BJ (cell line): ENCODE measurements at regions not wholly inside any gene's neighbourhood (a gene's known extent, or its start where the extent isn't known, plus 50 kb on each side); places are given as distances from the start of the nearest gene placed in this dataset.

Source experiments
- CTCF ChIA-PET: fragments of 350-600 bp; formaldehyde crosslinking; extraction: SDS; loops from one replicate; lab custom pipeline; 2021; ENCODE audit warnings: antibody characterized with exemption, inconsistent platforms; lab: Yijun Ruan, JAX
- POLR2A ChIA-PET: fragments of 300-600 bp; sonication (Branson Sonifier 250); formaldehyde crosslinking; extraction: SDS; loops from one replicate; lab custom pipeline; 2021; ENCODE audit warnings: antibody characterized with exemption; lab: Charles Lee
- DNase-seq: peaks from one replicate; pipeline ENCODE4 v3.0.0-alpha.2; 2011; ENCODE audit warnings: low read depth
- H3K27me3 ChIP-seq: 2 replicates; pipeline ENCODE4 v1.6.0; 2011; ENCODE audit warnings: low read length; ENCODE audit not compliant: control insufficient read depth, insufficient read depth
- H3K36me3 ChIP-seq: 2 replicates; pipeline ENCODE4 v1.5.1; 2011; ENCODE audit warnings: low read length; ENCODE audit not compliant: control insufficient read depth, insufficient read depth
- H3K4me3 ChIP-seq: 2 replicates; pipeline ENCODE4 v1.5.1; 2011; ENCODE audit warnings: low read depth, mild to moderate bottlenecking, control low read depth, low read length
- CTCF ChIP-seq: IDR thresholded peaks from 2 replicates; pipeline ENCODE4 v1.5.1; 2011; ENCODE audit warnings: low read depth, mild to moderate bottlenecking, control low read depth, inconsistent platforms, low read length, moderate library complexity; ENCODE audit not compliant: insufficient read depth

- no peak for TF ChIP-seq CTCF
- Histone ChIP-seq H3K27me3 (no peaks in the 10 kb centered on the region), H3K36me3 (no peaks in the 10 kb centered on the region), H3K4me3 (no peak overlapping the region)
- ChIA-PET CTCF (no interaction called here), POLR2A (no interaction called here)
- DNase-seq = no peak
Measured at GRCh38 chr12:38149395-38150073, 167.0 kb upstream of the ALG10B start.

GRCh38 chr12:38151991-38152700 is 164.4 kb upstream of the ALG10B start:
- no peak for TF ChIP-seq CTCF
- no peak for DNase-seq
- POLR2A ChIA-PET = no interaction called here
- Histone ChIP-seq H3K36me3 (no peaks in the 10 kb centered on the region), H3K27me3 (no peaks in the 10 kb centered on the region), H3K4me3 (no peak overlapping the region)
- CTCF ChIA-PET = no interaction called here

GRCh38 chr12:38152816-38153736 is 163.5 kb upstream of the ALG10B start:
- DNase-seq = no peak
- Histone ChIP-seq H3K4me3 (no peak overlapping the region), H3K36me3 (no peaks in the 10 kb centered on the region), H3K27me3 (no peaks in the 10 kb centered on the region)
- CTCF ChIA-PET = no interaction called here
- TF ChIP-seq CTCF = no peak
- POLR2A ChIA-PET = no interaction called here

- H3K36me3 ChIP-seq = no peaks in the 10 kb centered on the region
- CTCF ChIA-PET = no interaction called here
- no peaks in the 10 kb centered on the region for H3K27me3 ChIP-seq
- H3K4me3 ChIP-seq = no peak overlapping the region
- TF ChIP-seq CTCF = no peak
- POLR2A ChIA-PET = no interaction called here
- no peak for DNase-seq
Measured at GRCh38 chr12:38153737-38154061, 162.9 kb upstream of the ALG10B start.
